Stomach (tissue), 4 donors: ENCODE measurements at regions not wholly inside any gene's neighbourhood (a gene's known extent, or its start where the extent isn't known, plus 50 kb on each side); places are given as distances from the start of the nearest gene placed in this dataset.

ENCODE experiments used
- CTCF ChIP-seq, 7 experiments: fragments of 450-650 bp in 4 of 7; fragments of 200-600 bp in 3 of 7; sonication (generic) in 3 of 7; IDR thresholded peaks; one replicate each; pipeline ENCODE4 v1.5.1; 2016 to 2019; ENCODE audit warnings: antibody characterized with exemption in 7 of 7, control low read depth in 2 of 7, mild to moderate bottlenecking in 1 of 7
- EP300 ChIP-seq: sonication (generic); formaldehyde crosslinking; IDR thresholded peaks from one replicate; pipeline ENCODE4 v1.6.1; 2017; ENCODE audit warnings: antibody characterized with exemption
- POLR2AphosphoS5 ChIP-seq, 3 donors: sonication (generic); formaldehyde crosslinking; IDR thresholded peaks; one replicate each; pipeline ENCODE4 v1.6.1; 2016; ENCODE audit warnings: antibody characterized with exemption in 3 of 3

- TF ChIP-seq CTCF (IDR thresholded peaks at IDR 0.05) (no peak), POLR2AphosphoS5 (IDR thresholded peaks at IDR 0.05) (no peak), EP300 (no peak)
Measured at GRCh38 chr19:16022251-16022650, 54.0 kb upstream of the TPM4 start.
